H1 (cell line): ENCODE measurements at regions not wholly inside any gene's neighbourhood (a gene's known extent, or its start where the extent isn't known, plus 50 kb on each side); places are given as distances from the start of the nearest gene placed in this dataset.

Experiments used
- CTCF ChIA-PET: fragments of 300-600 bp; sonication (Branson Sonifier 250); formaldehyde crosslinking; loops from one replicate; lab custom pipeline; 2021; ENCODE audit not compliant: partially characterized antibody; lab: Charles Lee
- POLR2A ChIA-PET: fragments of 300-600 bp; sonication (Branson Sonifier 250); formaldehyde crosslinking; loops from one replicate; lab custom pipeline; 2021; ENCODE audit warnings: inconsistent platforms; ENCODE audit not compliant: partially characterized antibody; lab: Charles Lee
- DNase-seq, 2 experiments: peaks; one replicate each; pipeline versions ENCODE4 v3.0.0 to v3.0.0-alpha.2; 2010 to 2022; ENCODE audit warnings: low spot score in 2 of 2, low read depth in 1 of 2, mixed read lengths in 1 of 2
- FAIRE-seq: peaks from 2 replicates; lab custom pipeline; 2011; peaks lifted over from hg19 to GRCh38; lab: Jason Lieb, UNC
- H2AFZ ChIP-seq: 2 replicates; pipeline ENCODE4 v1.8.1; 2012; ENCODE audit warnings: low read length, inconsistent platforms
- H2AK5ac ChIP-seq: 2 replicates; pipeline ENCODE4 v1.6.1; 2013; ENCODE audit warnings: low read depth, low read length
- H2BK120ac ChIP-seq: replicated peaks from 2 replicates; pipeline ENCODE3; 2013; ENCODE audit warnings: low read depth, low read length, inconsistent platforms
- H2BK12ac ChIP-seq: 2 replicates; pipeline ENCODE4 v1.6.1; 2013; ENCODE audit warnings: low read depth, low read length
- H2BK15ac ChIP-seq: 2 replicates; pipeline ENCODE4 v1.6.1; 2013; ENCODE audit warnings: low read length
- H2BK20ac ChIP-seq: 2 replicates; pipeline ENCODE4 v1.6.1; 2013; ENCODE audit warnings: low read length
- H2BK5ac ChIP-seq: 2 replicates; pipeline ENCODE4 v1.6.1; 2013; ENCODE audit warnings: low read depth, low read length
- H3K14ac ChIP-seq: 2 replicates; pipeline ENCODE4 v1.6.1; 2013; ENCODE audit warnings: inconsistent platforms; ENCODE audit not compliant: insufficient read length
- H3K18ac ChIP-seq: 2 replicates; pipeline ENCODE4 v1.6.1; 2013; ENCODE audit warnings: low read length; ENCODE audit errors: extremely low read depth
- H3K23ac ChIP-seq: 2 replicates; pipeline ENCODE4 v1.6.1; 2013; ENCODE audit warnings: inconsistent platforms; ENCODE audit not compliant: insufficient read length
- H3K23me2 ChIP-seq: 2 replicates; pipeline ENCODE4 v1.6.1; 2013; ENCODE audit warnings: low read depth, low read length
- H3K27ac ChIP-seq: 2 replicates; pipeline ENCODE4 v1.6.1; 2011; ENCODE audit warnings: low read depth, low read length, inconsistent platforms
- H3K27me3 ChIP-seq, 4 experiments: replicated peaks in 1 of 4; 1 replicate in 1 of 4; 2 replicates in 3 of 4; pipeline versions ENCODE4 v1.6.1 to v1.8.1; 2011 to 2013; ENCODE audit warnings: low read length in 3 of 4, mild to moderate bottlenecking in 3 of 4, inconsistent platforms in 2 of 4, mixed read lengths in 2 of 4, moderate library complexity in 1 of 4; ENCODE audit not compliant: control insufficient read depth in 3 of 4, insufficient read depth in 3 of 4; ENCODE audit errors: extremely low read depth in 1 of 4
- H3K36me3 ChIP-seq, 4 experiments: 2 replicates each; pipeline versions ENCODE4 v1.6.1 to v1.8.1; 2011 to 2013; ENCODE audit warnings: mild to moderate bottlenecking in 4 of 4, low read length in 3 of 4, moderate library complexity in 2 of 4, control low read depth in 1 of 4, inconsistent platforms in 1 of 4; ENCODE audit not compliant: insufficient read depth in 4 of 4, control insufficient read depth in 2 of 4
- H3K4ac ChIP-seq: replicated peaks from 2 replicates; pipeline ENCODE3; 2013; ENCODE audit warnings: low read length, low read depth, mixed read lengths, inconsistent platforms; ENCODE audit not compliant: insufficient read length
- H3K4me1 ChIP-seq, 4 experiments: replicated peaks in 1 of 4; 1 replicate in 1 of 4; 2 replicates in 3 of 4; pipeline versions ENCODE4 v1.6.1 to v1.8.1; 2011 to 2013; ENCODE audit warnings: low read length in 3 of 4, inconsistent platforms in 2 of 4, mixed read lengths in 1 of 4; ENCODE audit not compliant: insufficient read depth in 4 of 4, control insufficient read depth in 3 of 4
- H3K4me2 ChIP-seq, 2 experiments: 2 replicates each; pipeline versions ENCODE4 v1.6.1 to v1.8.1; 2011 to 2013; ENCODE audit warnings: low read depth in 2 of 2, low read length in 2 of 2, control low read depth in 1 of 2, inconsistent platforms in 1 of 2, mild to moderate bottlenecking in 1 of 2; ENCODE audit not compliant: insufficient read depth in 1 of 2
- H3K4me3 ChIP-seq, 4 experiments: fragments of 200-600, 300-600 bp in 1 of 4; sonication (generic), shearing (Covaris generic), sonication (Bioruptor Twin) in 1 of 4; 2 replicates each; pipeline versions ENCODE4 v1.5.1 to v1.8.1; 2011 to 2016; ENCODE audit warnings: low read length in 4 of 4, low read depth in 3 of 4, control low read depth in 2 of 4, inconsistent platforms in 2 of 4, mild to moderate bottlenecking in 2 of 4, mixed read lengths in 1 of 4, moderate library complexity in 1 of 4; ENCODE audit not compliant: insufficient read depth in 2 of 4; ENCODE audit errors: extremely low read depth in 1 of 4
- H3K56ac ChIP-seq: replicated peaks from 2 replicates; pipeline ENCODE3; 2013; ENCODE audit warnings: low read depth, mild to moderate bottlenecking, mixed read lengths, low read length, inconsistent platforms; ENCODE audit not compliant: insufficient read length
- H3K79me1 ChIP-seq: 2 replicates; pipeline ENCODE4 v1.6.1; 2013; ENCODE audit warnings: low read depth, low read length, control low read depth
- H3K79me2 ChIP-seq, 2 experiments: 2 replicates each; pipeline versions ENCODE4 v1.6.1 to v1.8.1; 2012 to 2013; ENCODE audit warnings: low read length in 2 of 2, mild to moderate bottlenecking in 2 of 2, inconsistent platforms in 1 of 2; ENCODE audit not compliant: insufficient read depth in 2 of 2, control insufficient read depth in 1 of 2
- H3K9ac ChIP-seq, 4 experiments: replicated peaks in 1 of 4; 1 replicate in 1 of 4; 2 replicates in 3 of 4; pipeline versions ENCODE4 v1.6.1 to v1.8.1; 2011 to 2013; ENCODE audit warnings: low read depth in 3 of 4, low read length in 3 of 4, control low read depth in 2 of 4, mild to moderate bottlenecking in 2 of 4, moderate library complexity in 2 of 4, inconsistent platforms in 1 of 4; ENCODE audit errors: extremely low read depth in 1 of 4
- H3K9me3 ChIP-seq, 2 experiments: 2 replicates each; pipeline versions ENCODE4 v1.6.1 to v1.8.1; 2012 to 2013; ENCODE audit warnings: mild to moderate bottlenecking in 2 of 2, moderate library complexity in 2 of 2, control low read depth in 1 of 2, inconsistent platforms in 1 of 2, low read depth in 1 of 2, low read length in 1 of 2, mixed read lengths in 1 of 2; ENCODE audit not compliant: insufficient read depth in 2 of 2
- H4K20me1 ChIP-seq, 2 experiments: replicated peaks in 1 of 2; 2 replicates each; pipeline versions ENCODE3 to v1.8.1; 2011 to 2013; ENCODE audit warnings: inconsistent platforms in 2 of 2, low read length in 2 of 2, mild to moderate bottlenecking in 1 of 2; ENCODE audit not compliant: insufficient read depth in 2 of 2, control insufficient read depth in 1 of 2
- H4K5ac ChIP-seq: 2 replicates; pipeline ENCODE4 v1.6.1; 2013; ENCODE audit warnings: low read length, low read depth, mixed read lengths, inconsistent platforms; ENCODE audit not compliant: insufficient read length
- H4K8ac ChIP-seq: 2 replicates; pipeline ENCODE4 v1.8.0; 2013; ENCODE audit warnings: mild to moderate bottlenecking, moderate library complexity, low read length, inconsistent platforms; ENCODE audit not compliant: insufficient read depth; ENCODE audit errors: extremely low read depth
- H4K91ac ChIP-seq: replicated peaks from 2 replicates; pipeline ENCODE3; 2013; ENCODE audit warnings: low read length, mixed read lengths, inconsistent platforms; ENCODE audit not compliant: insufficient read length
- CEBPB ChIP-seq: IDR thresholded peaks from 2 replicates; pipeline ENCODE4 v1.6.1; 2012; ENCODE audit warnings: low read depth, low read length
- EP300 ChIP-seq, 2 experiments: IDR thresholded peaks; 1 replicate in 1 of 2; 2 replicates in 1 of 2; pipeline ENCODE4 v1.6.1; 2011 to 2012; ENCODE audit warnings: low read depth in 2 of 2, low read length in 2 of 2, mild to moderate bottlenecking in 2 of 2, borderline replicate concordance in 1 of 2, inconsistent platforms in 1 of 2, moderate library complexity in 1 of 2
- HDAC6 ChIP-seq: IDR thresholded peaks from one replicate; pipeline ENCODE4 v1.7.1; 2012; ENCODE audit warnings: low read depth, mild to moderate bottlenecking, inconsistent platforms, low read length, moderate library complexity
- JUND ChIP-seq: IDR thresholded peaks from 2 replicates; pipeline ENCODE4 v1.6.1; 2011; ENCODE audit warnings: mild to moderate bottlenecking, improper control_type of control experiment, low read length
- KDM1A ChIP-seq: fragments of 200-600, 300-600 bp; sonication (generic); IDR thresholded peaks from 2 replicates; pipeline ENCODE4 v1.7.1; 2016; ENCODE audit warnings: mild to moderate bottlenecking, low read length, borderline replicate concordance
- MAX ChIP-seq: IDR thresholded peaks from 2 replicates; pipeline ENCODE4 v1.6.1; 2012; ENCODE audit warnings: inconsistent platforms
- NRF1 ChIP-seq: IDR thresholded peaks from 2 replicates; pipeline ENCODE4 v1.6.1; 2011; ENCODE audit warnings: mild to moderate bottlenecking, low read depth, low read length, improper control_type of control experiment
- POLR2AphosphoS5 ChIP-seq: IDR thresholded peaks from 2 replicates; pipeline ENCODE4 v1.6.1; 2011; ENCODE audit warnings: low read depth, low read length
- RNF2 ChIP-seq: fragments of 200-900, 300-1000 bp; sonication (generic); IDR thresholded peaks from 2 replicates; pipeline ENCODE4 v1.7.1; 2016; ENCODE audit warnings: borderline replicate concordance, low read depth, mild to moderate bottlenecking, antibody characterized with exemption, low read length; ENCODE audit not compliant: poor library complexity, severe bottlenecking; ENCODE audit errors: missing control alignments
- SIRT6 ChIP-seq: IDR thresholded peaks from one replicate; pipeline ENCODE4 v1.7.1; 2012; ENCODE audit warnings: low read length, inconsistent platforms
- SP2 ChIP-seq: IDR thresholded peaks from 2 replicates; pipeline ENCODE4 v1.6.1; 2012; ENCODE audit warnings: mild to moderate bottlenecking, low read length, inconsistent platforms
- SRF ChIP-seq: IDR thresholded peaks from 2 replicates; pipeline ENCODE4 v1.6.1; 2011; ENCODE audit warnings: mild to moderate bottlenecking, low read depth, low read length, moderate library complexity
- TBP ChIP-seq: IDR thresholded peaks from 2 replicates; pipeline ENCODE4 v1.6.1; 2011; ENCODE audit warnings: low read depth, low read length, improper control_type of control experiment
- USF2 ChIP-seq: IDR thresholded peaks from 2 replicates; pipeline ENCODE4 v1.6.1; 2011; ENCODE audit warnings: low read length, improper control_type of control experiment
- WGBS, 2 experiments: shearing (Covaris generic) in 1 of 2; methylation state at CpG; one replicate each; pipeline versions ENCODE4 v1.1.6 to v1.1.7; 2013 to 2015; ENCODE audit warnings: low lambda C conversion rate in 2 of 2, mixed read lengths in 2 of 2, inconsistent platforms in 1 of 2, low coverage in 1 of 2, missing lambda C conversion rate in 1 of 2; ENCODE audit not compliant: insufficient replicate concordance in 2 of 2, insufficient coverage in 1 of 2, insufficient read length in 1 of 2; ENCODE audit errors: extremely low coverage in 1 of 2, missing lambda C conversion rate in 1 of 2; 5-methylcytosine and 5-hydroxymethylcytosine counted together

DNA sequence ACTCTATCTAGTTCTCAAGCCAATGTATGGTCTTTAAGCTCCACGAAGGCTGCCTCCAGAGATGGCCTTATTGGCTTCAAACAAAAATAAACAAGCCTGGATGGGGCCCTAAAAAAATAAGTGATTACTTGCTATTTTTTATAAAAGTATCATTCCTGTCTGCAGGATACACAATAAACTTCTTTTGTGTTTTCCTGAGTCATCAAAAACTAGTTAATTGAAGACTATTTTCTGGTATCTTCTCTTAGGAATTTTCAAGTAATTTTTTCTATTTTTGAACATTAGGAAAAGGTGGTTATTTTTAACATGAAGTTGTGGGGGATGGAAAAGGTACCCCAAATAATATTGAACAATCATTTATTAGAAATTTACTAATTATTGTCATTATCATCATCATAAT, 213.1 kb upstream of the DYNLRB2 start:
- 94% methylated on average over 1 of the region's 1 CpG; no CpG with 5 or more reads in 1 of the 2 experiments for WGBS, 2 experiments
- no peak overlapping the region for H2BK5ac ChIP-seq
- H3K18ac ChIP-seq = no peak overlapping the region
- no peaks in the 10 kb centered on the region for H3K79me2 ChIP-seq
- no peak overlapping the region for H3K14ac ChIP-seq
- TF ChIP-seq JUND = no peak
- TF ChIP-seq POLR2AphosphoS5 = no peak
- TF ChIP-seq KDM1A = no peak
- no peak for TF ChIP-seq TBP
- TF ChIP-seq HDAC6 = no peak
- TF ChIP-seq EP300 (IDR thresholded peaks at IDR 0.05; ENCODE audit: borderline replicate concordance in 1 of 2, low read depth in 2 of 2, low read length in 2 of 2) = no peak
- TF ChIP-seq SIRT6 = no peak
- no peak for TF ChIP-seq NRF1
- TF ChIP-seq SRF = no peak
- TF ChIP-seq RNF2 = no peak
- no peak for TF ChIP-seq SP2
- TF ChIP-seq USF2 = no peak
- TF ChIP-seq CEBPB = no peak
- TF ChIP-seq MAX = no peak
- H3K23ac ChIP-seq = no peak overlapping the region
- H2BK120ac ChIP-seq = no peak overlapping the region
- no peak overlapping the region for H4K5ac ChIP-seq
- CTCF ChIA-PET = no interaction called here
- POLR2A ChIA-PET = no interaction called here
- no peak overlapping the region for H3K56ac ChIP-seq
- peaks cover 0 to 15% (median under 1%) of the 10 kb centered on the region in 4 experiments; a peak in 2 of 7 replicates for H3K4me1 ChIP-seq
- no peak overlapping the region for H2AK5ac ChIP-seq
- DNase-seq (no peak), FAIRE-seq (no peak)
- no peak overlapping the region for H3K4ac ChIP-seq
- no peaks in the 10 kb centered on the region for H3K36me3 ChIP-seq
- H3K4me3 ChIP-seq = no peak overlapping the region
- H3K23me2 ChIP-seq = no peaks in the 10 kb centered on the region
- no peak overlapping the region for H2AFZ ChIP-seq
- no peak overlapping the region for H3K9ac ChIP-seq
- H3K79me1 ChIP-seq = no peaks in the 10 kb centered on the region
- H4K20me1 ChIP-seq = no peaks in the 10 kb centered on the region
- H3K27ac ChIP-seq = no peak overlapping the region
- no peaks in the 10 kb centered on the region for H3K9me3 ChIP-seq
- H4K91ac ChIP-seq = no peak overlapping the region
- 0 out of 7 replicates have a peak, but pooled peaks cover 0 to 2% (median 0%) of the 10 kb centered on the region in 4 experiments for H3K27me3 ChIP-seq
- H2BK20ac ChIP-seq = no peak overlapping the region
- no peak overlapping the region for H4K8ac ChIP-seq
- H2BK15ac ChIP-seq = no peak overlapping the region
- H3K4me2 ChIP-seq = no peak overlapping the region
- H2BK12ac ChIP-seq = no peak overlapping the region
